ENCODE measurements at regions not wholly inside any gene's neighbourhood (a gene's known extent, or its start where the extent isn't known, plus 50 kb on each side); places are given as distances from the start of the nearest gene placed in this dataset.

DNA sequence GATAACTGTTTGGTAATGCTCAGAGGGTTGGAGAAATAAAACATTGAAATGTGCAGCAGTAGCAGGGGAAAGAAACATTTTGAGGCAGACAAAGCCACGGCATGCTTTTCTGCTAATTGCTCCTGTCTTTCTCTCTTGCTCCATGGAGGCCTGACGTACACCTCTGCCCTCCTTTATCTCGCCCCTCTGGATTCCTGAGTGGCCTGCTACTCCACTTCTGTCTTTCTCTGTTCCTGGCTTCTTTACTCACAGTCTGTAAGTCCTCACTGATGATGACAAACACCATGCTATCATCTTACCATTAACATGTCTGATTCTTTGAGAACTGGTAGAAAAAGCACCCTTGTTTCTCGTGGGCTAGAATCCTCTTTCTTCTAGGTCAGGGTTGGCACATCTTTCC, 392.9 kb downstream of the MEIS1 start:
- TF ChIP-seq, protein P1, sequence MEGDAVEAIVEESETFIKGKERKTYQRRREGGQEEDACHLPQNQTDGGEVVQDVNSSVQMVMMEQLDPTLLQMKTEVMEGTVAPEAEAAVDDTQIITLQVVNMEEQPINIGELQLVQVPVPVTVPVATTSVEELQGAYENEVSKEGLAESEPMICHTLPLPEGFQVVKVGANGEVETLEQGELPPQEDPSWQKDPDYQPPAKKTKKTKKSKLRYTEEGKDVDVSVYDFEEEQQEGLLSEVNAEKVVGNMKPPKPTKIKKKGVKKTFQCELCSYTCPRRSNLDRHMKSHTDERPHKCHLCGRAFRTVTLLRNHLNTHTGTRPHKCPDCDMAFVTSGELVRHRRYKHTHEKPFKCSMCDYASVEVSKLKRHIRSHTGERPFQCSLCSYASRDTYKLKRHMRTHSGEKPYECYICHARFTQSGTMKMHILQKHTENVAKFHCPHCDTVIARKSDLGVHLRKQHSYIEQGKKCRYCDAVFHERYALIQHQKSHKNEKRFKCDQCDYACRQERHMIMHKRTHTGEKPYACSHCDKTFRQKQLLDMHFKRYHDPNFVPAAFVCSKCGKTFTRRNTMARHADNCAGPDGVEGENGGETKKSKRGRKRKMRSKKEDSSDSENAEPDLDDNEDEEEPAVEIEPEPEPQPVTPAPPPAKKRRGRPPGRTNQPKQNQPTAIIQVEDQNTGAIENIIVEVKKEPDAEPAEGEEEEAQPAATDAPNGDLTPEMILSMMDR (IDR thresholded peaks at IDR 0.05; ENCODE audit: low read length), result no peak
- TF ChIP-seq EZH2 (optimal IDR thresholded peaks at IDR 0.05; ENCODE audit: low read depth, low read length), result no peak

Measured in MM.1S (cell line).